Activated CD4-positive, alpha-beta T cell treated with anti-CD3 and anti-CD28 coated beads, Interleukin-2, amount 50 U/mL, for 48 hours (primary cell): ENCODE measurements at regions not wholly inside any gene's neighbourhood (a gene's known extent, or its start where the extent isn't known, plus 50 kb on each side); places are given as distances from the start of the nearest gene placed in this dataset.

Source experiments
- DNase-seq, 2 experiments: peaks; one replicate each; pipeline ENCODE4 v3.0.0-alpha.2; 2020

DNA sequence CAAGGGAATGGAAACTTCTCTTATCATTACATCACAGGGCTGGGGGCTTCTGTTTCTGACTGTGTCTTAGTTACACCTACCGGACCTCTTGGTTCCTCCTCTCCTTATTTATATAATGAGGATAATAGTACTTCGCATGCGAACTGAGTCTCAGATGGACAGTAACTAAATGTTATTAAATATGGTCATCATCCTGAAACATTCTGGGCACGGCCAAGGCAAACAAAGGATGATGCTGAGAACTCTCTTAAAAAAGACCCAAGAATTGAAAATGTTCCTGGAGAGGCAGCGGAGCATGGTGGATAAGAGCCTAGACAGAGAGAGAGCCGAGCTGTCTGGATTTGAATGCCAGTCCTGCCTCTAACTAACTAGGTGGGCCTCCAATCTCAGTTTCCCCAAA lies 119.8 kb upstream of the SASH1 start:
- no peak for DNase-seq

DNA sequence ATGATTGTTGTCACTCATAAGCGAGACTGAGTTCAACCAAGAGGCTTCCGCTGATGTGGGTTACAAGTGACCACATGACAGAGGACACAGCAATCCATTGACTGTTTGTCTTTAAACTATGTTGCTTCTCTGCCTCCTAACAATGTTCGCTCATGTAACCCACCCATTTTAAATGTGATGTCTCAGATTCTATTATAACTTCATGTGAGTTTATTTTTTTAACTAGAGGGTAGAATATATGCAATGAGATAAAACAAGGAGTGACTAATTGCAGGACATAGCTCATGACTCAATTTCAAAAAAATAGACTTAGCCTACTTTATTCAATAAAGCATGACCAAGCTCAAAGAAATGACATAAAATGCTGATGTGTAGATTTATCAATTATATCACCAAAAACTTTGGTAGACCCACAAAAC lies 119.2 kb upstream of the SASH1 start:
- no peak for DNase-seq

DNA sequence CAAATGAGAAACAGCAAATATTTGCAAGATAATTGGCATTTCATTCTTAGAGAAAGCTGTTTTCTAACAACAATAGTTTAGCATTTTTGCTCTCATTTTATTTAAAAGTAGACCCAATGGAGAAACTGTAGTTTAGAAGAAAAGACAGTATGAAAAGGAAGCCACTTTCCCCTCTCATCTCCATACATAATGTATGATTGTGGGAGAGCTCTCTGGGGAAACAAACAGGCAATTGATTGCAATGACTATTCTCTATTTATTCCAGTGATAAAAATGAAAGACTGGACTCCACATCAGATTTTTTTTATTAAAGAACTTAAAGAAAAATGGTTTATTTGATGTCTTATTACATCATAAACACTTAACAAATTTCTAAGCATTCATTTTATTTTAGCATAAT lies 116.8 kb upstream of the SASH1 start:
- no peak for DNase-seq

DNA sequence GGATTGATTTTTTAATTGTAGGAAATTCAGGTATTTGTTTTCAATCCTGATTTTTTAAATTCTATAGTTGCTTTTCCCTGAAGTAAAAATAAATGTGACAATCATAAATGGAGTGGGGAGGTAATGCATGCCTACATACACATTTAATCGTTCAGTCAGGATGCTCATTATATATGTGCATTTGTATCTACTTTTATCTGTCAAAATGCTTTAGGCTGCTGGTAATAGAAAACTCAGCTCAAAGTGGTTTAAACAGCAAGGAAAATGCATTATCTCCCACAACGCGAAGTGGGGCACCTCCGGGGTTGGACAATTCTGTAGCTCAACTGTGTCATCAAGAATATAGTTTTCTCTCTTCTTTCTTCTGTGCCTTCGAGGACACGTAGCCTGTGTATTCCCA lies 116.4 kb upstream of the SASH1 start:
- DNase-seq = no peak

DNA sequence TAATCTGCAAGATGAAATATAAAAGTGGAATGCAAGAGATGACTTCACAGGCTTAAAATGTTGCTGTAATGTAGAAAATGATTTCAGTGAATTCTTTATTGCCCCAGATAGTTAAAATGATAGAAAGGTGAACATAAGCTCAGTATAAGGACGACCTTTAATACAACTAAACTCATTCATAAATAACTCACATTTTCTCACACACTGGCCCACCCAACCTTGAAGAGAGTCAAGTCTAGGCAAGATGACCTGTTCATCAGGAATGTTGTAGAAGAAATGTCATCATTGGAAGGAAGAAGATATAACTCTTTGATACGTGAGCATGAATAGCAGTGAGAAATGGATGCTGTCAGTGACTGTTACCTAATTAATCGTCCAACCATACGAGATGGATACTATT lies 111.1 kb upstream of the SASH1 start:
- DNase-seq = no peak

DNA sequence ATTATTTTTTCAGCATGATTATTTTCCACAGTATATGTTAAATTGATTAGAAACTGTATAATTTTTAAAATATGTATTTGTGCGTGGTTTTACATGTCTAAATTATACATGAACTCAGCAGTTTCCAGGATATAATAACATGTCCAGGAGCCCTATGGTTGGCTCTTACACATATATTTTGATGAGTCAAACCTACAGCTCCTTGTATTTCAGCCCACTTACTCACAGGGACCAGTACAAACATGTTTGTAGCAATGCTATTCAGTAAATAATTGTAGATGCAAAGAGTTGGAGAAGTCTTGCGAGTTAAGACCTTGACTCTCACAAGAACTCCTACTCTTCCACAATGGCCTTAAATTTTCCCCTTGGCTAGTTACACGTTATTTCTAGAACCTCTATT lies 107.2 kb upstream of the SASH1 start:
- DNase-seq = no peak

DNA sequence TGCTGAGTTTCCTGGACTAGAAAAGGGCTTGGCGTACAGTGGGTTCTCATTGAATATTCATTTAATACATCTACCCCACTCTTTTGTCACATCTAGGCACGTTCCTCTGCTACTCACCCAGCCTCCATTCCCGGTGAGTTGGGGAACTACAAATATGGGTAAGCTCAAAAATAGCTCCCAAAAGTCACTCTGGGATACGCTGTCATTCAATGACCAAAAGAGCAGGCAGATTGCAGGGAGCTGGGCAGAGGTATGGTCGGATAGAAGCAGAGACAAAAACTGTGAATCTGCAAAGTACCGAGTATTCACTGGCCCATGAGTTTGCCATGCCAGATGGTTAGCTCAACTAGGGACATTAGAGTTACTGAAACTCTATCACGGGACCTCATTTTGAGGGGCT lies 103.9 kb upstream of the SASH1 start:
- no peak for DNase-seq

DNA sequence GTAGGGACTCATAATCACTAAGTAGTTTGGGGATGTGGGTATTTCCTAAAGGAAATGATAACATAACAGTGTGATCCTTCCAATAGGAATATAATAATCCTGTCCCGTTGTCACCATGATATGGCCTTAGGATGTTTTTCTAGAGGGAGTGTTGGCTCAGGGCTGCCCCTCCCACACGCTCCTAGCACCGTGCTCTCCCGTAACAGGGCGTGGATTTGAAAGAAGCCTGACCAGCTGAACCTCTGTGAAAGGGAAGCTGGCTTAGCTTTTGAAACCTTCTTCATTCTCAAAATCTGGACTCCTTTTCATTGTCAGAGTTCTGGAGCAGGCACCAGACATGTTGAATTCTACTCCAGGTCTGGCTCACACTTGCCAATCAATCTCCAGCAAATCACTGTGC lies 103.4 kb upstream of the SASH1 start:
- DNase-seq = no peak

DNA sequence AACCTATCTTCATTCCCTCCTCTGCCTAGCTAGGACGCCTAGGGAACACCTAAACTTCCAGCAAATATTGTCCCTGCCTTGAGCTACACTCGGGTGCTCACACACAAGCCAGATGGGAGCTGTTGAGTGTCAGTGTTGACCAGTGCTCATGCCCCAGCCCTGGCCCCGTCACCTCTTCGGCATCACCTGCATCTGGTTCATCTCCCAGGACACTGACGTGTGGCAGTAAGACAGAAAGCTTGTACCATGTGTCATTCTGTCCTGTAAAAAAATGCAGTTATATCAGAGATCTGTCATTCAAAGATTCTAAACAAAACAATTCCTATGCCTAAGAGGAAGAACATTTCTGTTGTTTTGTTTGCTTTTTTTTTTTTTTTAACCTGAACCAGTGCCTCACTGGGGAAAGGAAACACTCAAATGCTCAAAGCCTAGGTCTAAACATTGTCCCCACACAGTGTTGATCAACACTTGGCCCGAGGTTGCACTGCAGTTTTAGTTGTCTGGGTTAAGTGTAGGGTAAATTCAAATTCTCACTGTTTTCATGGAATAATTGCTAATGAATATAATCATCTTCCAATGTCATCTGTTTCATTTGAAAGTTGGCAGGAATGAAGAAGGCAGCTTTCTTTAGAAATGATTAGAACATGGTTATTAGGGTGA lies 102.7 kb upstream of the SASH1 start:
- DNase-seq = no peak

DNA sequence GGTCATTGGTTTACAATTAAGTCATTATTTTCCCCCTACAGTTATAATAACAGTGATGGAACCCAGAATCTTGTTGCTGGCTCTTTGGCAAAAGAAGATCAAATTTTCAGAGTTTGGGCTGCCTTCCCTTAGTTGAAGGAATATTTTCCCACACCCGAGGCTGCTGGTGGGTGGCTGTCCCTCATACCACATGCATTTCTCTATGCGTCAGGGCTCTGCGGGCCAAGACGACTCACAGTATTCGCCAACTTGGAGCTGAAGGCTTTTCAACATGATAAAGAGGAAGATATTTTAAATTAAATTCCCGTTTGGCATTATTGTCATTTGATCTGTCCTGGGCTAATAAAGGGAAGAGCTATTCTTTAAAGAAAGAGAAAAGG lies 102.2 kb upstream of the SASH1 start:
- DNase-seq = no peak

DNA sequence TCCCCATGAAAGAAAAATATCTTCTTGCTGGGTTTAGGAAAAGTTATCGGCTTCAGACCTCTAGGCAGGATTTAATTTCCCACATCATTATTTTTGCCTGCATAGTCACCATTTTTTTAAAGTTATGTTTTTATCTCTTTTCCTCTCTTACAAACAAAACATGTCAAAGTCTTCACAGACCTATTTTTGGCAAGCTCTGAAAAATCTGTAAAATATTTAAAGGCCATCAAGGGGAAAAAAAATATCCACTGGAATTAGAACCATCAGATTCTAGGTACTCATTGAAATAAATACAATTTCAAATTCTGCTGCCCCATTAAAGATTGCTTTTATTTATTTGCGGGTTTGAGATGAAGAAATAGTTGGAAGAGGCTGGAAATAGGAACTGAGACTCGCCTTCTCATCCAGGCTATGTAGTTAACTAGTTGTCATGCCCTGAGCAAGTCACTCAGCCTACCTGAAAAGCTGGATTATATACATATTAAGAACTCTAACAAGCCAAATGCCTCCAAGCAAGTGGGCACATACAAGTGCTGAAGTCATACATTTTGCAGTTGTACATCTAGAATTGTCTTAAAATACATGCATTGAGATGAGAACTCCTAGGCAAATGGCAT lies 101.7 kb upstream of the SASH1 start:
- no peak for DNase-seq

DNA sequence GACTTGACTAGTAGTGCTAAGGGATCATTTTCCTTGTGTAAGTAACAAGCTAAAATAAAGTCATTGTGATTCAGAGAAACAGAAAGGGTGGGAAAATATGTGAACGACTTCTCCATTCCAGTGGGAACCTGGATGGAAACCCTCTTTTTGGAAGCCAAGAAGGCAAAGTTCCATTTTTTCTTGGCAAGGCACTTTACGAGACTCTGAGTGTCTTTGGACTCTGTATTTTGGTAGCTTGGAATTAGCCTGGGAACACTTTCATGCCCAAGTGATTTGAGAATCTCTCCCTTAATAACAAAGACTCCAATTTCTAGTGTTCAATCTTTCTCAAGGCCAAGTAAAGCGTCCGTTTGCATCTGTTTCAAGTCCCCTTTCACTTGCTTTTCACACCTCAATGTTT lies 100.5 kb upstream of the SASH1 start:
- DNase-seq = no peak

DNA sequence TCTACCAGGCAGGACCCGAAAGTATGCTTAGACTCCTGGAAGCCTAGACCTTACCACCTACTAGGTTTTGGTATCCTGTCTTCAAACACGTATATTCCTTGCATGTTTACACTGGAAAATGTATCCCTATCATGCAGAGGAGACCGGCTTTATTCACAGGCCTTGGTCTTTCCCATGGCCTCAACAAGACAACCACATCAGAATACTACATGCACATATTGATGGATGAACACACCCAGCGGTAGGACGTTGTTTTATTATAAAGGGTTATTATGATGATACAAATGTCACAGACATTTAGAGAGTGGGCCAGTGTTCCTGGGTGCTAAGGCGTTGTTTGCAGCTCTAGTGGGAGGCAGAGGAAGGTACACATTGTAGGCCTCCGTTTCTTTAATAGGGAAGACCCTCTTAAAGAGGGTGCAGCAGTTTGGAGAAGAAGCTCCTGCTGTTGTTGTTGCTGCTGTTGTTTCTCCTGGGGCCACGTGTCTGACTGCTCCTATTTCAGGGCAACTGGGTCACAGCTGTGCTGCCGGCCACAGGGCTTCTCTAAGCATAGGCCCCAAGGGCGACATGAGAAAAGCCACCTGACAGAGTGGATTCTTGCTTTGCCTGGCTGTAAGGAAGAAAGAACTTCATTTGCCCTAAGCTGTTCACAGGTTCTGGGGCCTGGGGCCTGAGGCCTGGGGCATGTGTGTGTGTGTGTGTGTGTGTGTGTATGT lies 98.3 kb upstream of the SASH1 start:
- no peak for DNase-seq

DNA sequence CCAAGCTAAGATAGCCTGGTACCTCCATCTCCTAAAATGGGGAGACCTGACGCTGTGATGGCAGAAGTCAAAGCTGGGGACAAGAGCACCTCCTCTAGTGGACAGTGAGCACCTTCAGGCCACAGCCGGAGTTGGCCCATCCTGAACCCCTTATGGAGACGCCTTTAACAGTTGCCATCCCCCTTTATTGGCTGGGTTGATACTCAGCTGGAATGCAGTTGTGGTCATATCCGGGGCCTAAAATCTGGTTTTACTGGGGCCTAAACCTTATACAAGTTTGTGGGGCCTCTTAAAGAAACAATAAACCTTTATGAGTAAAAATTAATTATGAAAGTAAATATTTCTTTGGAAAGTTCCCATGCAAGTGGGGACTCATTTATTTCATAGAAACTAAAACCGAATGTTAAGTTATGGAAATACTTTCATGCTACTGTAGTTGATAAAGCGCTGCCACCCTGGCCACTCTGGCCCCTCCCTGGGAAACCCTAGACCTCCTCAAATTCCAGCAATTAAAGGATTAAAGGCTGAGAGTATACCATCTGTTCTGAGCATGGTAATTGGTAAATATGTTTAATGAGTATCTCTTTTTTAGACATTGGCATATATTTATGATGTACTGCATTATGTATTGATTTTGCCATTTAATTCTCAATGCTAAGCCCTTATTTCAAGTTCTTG lies 95.1 kb upstream of the SASH1 start:
- no peak for DNase-seq

DNA sequence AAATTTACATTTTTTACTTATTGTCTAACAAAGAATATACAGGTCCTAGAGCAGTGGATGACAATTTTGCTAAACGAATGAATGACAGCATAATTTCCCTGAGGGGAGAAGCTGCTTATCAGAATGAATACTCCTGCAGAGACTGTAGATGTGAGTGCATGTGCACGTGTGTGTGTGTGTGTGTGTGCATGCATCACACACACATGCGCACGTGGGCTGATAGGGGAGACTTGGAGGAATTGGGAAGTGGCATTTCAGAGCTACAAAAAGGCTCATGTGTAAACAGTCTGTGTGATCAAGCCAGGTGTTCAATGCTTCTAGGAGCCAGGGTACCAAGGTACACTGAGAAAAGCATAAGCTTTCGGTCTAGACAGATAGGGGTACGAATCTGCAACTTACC lies 93.5 kb upstream of the SASH1 start:
- DNase-seq = no peak

DNA sequence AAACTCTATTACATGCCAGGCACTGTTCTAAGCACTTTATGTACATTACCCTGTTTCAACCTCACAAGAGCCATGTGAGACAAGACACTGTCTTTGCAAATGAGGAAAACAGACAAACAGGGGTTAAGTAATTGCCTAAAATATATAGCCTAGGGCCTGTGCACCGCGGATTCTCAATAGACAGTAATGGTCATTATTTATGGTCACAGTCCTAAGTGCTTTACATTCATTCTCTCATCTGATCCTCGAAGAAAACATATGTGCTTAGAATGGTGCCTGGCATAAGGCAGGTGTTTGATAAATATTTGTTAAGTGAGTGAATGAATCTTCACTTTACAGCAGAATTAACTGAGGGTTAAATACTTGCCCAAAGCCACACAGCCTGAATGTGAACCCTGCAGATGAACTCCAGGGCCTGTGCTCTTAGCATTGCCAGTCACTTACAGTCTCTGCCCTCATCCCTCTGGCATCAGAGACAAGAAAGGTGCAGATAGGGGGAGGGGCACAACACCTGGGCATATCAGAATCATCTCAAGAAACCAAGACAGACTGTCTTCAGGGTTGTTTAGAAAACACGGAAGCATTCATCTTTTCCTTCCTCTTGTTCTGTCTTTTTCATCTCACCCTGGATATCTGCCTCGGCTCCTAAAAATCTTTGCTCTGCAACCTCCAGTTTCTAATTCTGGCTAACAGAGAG lies 92.8 kb upstream of the SASH1 start:
- no peak for DNase-seq

DNA sequence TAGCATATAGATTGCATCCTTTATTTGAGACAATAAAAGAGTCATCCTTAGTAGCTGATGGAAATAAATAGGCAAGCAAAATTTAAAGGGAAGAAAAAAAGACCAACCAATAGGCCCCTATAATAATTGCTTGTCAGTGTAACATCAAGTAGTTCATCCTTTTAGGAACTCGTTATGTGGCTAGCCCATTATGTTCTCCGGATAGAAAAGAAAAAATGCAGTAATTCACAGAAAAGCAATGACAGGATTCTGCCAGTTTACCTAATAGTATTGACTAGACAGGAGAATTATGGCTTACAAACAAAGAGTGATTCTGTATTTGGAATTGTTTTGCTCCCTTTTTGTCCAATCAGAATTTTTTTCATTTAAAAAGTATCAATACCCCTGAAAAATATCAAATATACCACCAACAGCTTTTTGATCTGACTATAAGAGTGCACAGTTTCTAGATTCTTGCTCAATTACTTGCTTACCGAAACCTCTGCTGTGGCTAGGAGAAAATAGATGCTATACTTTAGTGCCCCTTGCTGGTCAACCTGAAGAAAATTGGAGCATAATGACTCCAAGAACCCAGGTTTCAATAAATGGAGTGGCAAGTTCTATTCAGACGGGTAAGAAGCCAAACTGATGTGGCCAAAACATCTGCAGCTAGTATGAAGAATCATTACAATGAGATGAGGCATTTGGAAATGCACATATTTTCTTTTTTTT lies 91.5 kb upstream of the SASH1 start:
- DNase-seq = no peak

DNA sequence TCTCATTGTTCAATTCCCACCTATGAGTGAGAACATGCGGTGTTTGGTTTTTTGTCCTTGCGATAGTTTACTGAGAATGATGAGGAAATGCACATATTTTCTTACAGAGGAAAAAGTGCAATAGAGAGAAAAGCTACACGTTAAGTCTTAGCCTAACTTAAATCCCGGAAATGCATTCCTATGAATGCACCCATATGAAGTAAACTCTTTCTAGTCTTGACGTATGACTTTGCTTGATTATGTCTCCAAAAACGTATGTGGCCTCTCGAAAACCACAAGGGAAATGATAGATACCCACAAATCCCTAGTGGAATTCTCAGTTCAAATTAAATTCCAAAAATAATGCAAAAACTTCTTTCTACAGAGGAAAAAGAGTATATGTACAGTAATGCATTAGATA lies 90.7 kb upstream of the SASH1 start:
- no peak for DNase-seq

DNA sequence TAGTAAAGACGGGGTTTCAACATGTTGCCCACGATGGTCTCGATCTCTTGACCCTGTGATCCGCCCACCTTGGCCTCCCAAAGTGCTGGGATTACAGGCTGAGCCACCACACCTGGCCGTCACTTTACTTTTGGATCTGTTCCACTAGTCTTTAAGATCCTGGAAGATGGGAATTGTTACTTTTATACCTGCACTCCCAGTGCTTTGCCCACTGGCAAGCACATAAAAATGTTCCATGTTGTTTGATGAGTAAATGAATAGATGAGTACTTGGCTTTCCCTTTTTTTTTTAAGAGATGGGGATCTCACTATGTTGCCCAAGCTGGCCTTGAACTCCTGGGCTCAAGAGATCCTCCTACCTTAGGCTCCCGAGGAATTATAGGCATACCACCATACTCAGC lies 84.8 kb upstream of the SASH1 start:
- DNase-seq = no peak

DNA sequence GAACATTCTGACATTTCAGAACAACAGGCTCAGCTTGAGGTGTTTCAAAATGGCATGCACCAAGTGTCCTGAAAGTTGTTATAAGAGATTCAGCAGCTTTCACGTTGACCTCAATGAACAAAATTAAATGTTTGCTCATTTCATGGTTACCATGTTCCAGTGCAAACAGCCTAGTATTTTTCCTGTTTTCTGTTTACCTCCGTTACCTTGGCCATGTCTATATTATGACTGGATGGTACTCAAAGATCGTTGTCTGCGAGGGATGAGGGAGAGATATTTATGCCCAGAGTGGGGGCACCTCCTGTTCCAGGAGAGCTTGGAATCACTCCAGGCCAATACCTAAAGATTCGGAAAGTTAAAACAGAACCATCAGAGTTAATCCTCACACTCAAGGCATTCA lies 83.8 kb upstream of the SASH1 start:
- DNase-seq = no peak

DNA sequence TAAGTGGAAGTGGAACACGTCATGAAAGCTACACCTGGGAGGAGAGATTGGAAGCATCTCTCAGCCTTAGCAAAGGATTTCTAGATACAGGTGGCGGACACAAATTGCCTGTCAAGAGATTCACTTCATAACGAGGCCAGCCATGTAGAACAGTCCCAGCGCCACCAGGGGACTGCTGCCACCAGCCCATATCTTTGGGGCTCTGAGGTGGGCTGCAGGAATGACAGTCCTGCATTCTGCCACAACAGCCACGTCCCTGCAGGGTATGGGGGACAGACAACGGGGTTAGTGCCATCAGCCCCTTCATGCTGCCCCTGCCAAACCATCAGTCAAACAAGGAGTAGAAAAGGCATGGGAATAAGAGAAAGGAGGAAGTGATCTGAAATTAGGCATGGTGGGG lies 81.2 kb upstream of the SASH1 start:
- no peak for DNase-seq

DNA sequence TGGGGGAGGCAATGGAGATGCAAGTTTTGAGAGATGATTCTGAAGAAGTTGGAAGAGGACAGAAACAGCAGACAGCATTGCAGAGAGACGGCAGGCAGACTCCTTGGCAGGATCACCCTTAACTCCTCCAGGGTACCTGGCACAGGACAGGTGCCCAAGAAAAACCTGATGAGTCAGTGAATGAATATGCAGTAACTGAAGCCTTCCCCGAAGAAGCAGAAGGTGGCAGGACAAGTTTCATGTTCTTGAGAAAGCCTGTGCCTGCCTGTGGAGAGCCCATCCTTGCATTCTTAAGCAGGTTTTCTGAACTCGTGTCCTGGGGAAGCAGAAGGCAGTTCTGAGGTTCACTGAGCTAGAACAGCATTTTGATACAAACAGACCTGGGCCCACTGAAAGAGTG lies 79.6 kb upstream of the SASH1 start:
- no peak for DNase-seq

DNA sequence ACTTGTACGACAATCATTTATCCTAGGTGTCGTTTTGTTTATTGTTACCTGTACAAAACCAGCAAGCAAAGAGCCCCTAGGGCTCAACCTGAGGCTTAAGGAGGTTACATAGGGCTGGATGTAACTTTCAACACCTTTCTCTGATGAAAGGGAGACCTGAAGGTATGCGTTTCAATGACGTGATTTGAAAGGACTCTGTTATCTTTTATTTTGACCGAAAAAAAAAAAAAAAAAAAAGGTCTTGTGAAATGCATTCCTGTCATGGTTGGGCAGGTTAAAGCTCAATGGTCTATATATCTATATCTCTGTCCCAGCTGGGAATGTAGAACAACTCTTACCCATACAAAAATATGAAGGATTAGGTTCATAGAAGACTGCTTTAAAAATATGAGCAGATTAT lies 78.7 kb upstream of the SASH1 start:
- DNase-seq = no peak
